ENCODE measurements at regions not wholly inside any gene's neighbourhood (a gene's known extent, or its start where the extent isn't known, plus 50 kb on each side); places are given as distances from the start of the nearest gene placed in this dataset.
"Not testable (repeated sequence)": the region's sequence is repeated elsewhere in the genome, so short reads cannot be mapped to it uniquely, and the experiment has no call there.

- no peak for TF ChIP-seq CTCF (conservative IDR thresholded peaks at IDR 0.05; ENCODE audit: low read length)
- H3K4me3 ChIP-seq (ENCODE audit: low read length) = no peak overlapping the region
- DNase-seq (ENCODE audit: low read depth) = peak; percentile 23
These were observed 235.2 kb upstream of the HDX start for GRCh38 chrX:84737471-84737871.

GRCh38 chrX:84747516-84747915 lies 245.3 kb upstream of the HDX start:
- TF ChIP-seq CTCF (conservative IDR thresholded peaks at IDR 0.05; ENCODE audit: low read length) = no peak
- no peak overlapping the region for H3K4me3 ChIP-seq (ENCODE audit: low read length)
- no peak for DNase-seq (ENCODE audit: low read depth)

GRCh38 chrX:84748965-84749656 lies 246.9 kb upstream of the HDX start:
- no peak overlapping the region for H3K4me3 ChIP-seq (ENCODE audit: low read length)
- no peak for DNase-seq (ENCODE audit: low read depth)
- TF ChIP-seq CTCF (conservative IDR thresholded peaks at IDR 0.05; ENCODE audit: low read length) = no peak

GRCh38 chrX:84760560-84760959 lies 243.1 kb upstream of the APOOL start:
- no peak overlapping the region for H3K4me3 ChIP-seq (ENCODE audit: low read length)
- no peak for TF ChIP-seq CTCF (conservative IDR thresholded peaks at IDR 0.05; ENCODE audit: low read length)
- DNase-seq (ENCODE audit: low read depth) = no peak

- DNase-seq (ENCODE audit: low read depth) = no peak
- no peak for TF ChIP-seq CTCF (conservative IDR thresholded peaks at IDR 0.05; ENCODE audit: low read length)
- no peak overlapping the region for H3K4me3 ChIP-seq (ENCODE audit: low read length)
These were observed 207.4 kb upstream of the APOOL start for GRCh38 chrX:84796321-84796720.

GRCh38 chrX:84830836-84831235 lies 172.8 kb upstream of the APOOL start:
- DNase-seq (ENCODE audit: low read depth) = no peak
- H3K4me3 ChIP-seq (ENCODE audit: low read length) = no peak overlapping the region
- no peak for TF ChIP-seq CTCF (conservative IDR thresholded peaks at IDR 0.05; ENCODE audit: low read length)

GRCh38 chrX:84846541-84846940 lies 157.1 kb upstream of the APOOL start:
- not testable (repeated sequence) for DNase-seq (ENCODE audit: low read depth)

GRCh38 chrX:84851183-84851582 lies 152.5 kb upstream of the APOOL start:
- DNase-seq (ENCODE audit: low read depth); H3K4me3 ChIP-seq (ENCODE audit: low read length): not testable (repeated sequence)

More at GRCh38 chrX:84846541-84846940, 157.1 kb upstream of the APOOL start:
- H3K4me3 ChIP-seq (ENCODE audit: low read length) = not testable (repeated sequence)

- not testable (repeated sequence) for DNase-seq (ENCODE audit: low read depth)
These were observed 146.9 kb upstream of the APOOL start for GRCh38 chrX:84856791-84857190.

GRCh38 chrX:84858771-84859170 lies 144.9 kb upstream of the APOOL start:
- H3K4me3 ChIP-seq (ENCODE audit: low read length); DNase-seq (ENCODE audit: low read depth): not testable (repeated sequence)

More at GRCh38 chrX:84856791-84857190, 146.9 kb upstream of the APOOL start:
- not testable (repeated sequence) for H3K4me3 ChIP-seq (ENCODE audit: low read length)

Measured in AG10803 (cell line).